ENCODE measurements at regions not wholly inside any gene's neighbourhood (a gene's known extent, or its start where the extent isn't known, plus 50 kb on each side); places are given as distances from the start of the nearest gene placed in this dataset.

- Mint-ChIP-seq H3K27me3 (ENCODE audit: insufficient read depth, unreplicated experiment) (peaks cover 40% of the 10 kb centered on the region), H3K4me3 (ENCODE audit: unreplicated experiment) (no peak overlapping the region), H3K9me3 (ENCODE audit: unreplicated experiment) (no peaks in the 10 kb centered on the region), H3K36me3 (ENCODE audit: insufficient read depth, unreplicated experiment) (no peaks in the 10 kb centered on the region), H3K27ac (ENCODE audit: low read depth, unreplicated experiment) (no peak overlapping the region), H3K4me1 (ENCODE audit: insufficient read depth, unreplicated experiment) (no peaks in the 10 kb centered on the region)
- TF ChIP-seq, protein P1, sequence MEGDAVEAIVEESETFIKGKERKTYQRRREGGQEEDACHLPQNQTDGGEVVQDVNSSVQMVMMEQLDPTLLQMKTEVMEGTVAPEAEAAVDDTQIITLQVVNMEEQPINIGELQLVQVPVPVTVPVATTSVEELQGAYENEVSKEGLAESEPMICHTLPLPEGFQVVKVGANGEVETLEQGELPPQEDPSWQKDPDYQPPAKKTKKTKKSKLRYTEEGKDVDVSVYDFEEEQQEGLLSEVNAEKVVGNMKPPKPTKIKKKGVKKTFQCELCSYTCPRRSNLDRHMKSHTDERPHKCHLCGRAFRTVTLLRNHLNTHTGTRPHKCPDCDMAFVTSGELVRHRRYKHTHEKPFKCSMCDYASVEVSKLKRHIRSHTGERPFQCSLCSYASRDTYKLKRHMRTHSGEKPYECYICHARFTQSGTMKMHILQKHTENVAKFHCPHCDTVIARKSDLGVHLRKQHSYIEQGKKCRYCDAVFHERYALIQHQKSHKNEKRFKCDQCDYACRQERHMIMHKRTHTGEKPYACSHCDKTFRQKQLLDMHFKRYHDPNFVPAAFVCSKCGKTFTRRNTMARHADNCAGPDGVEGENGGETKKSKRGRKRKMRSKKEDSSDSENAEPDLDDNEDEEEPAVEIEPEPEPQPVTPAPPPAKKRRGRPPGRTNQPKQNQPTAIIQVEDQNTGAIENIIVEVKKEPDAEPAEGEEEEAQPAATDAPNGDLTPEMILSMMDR (IDR thresholded peaks at IDR 0.05; ENCODE audit: unreplicated experiment): no peak
- DNase-seq (ENCODE audit: unreplicated experiment): no peak
- ChIA-PET CTCF (no interaction called here), POLR2A (no interaction called here)
- intact Hi-C loops (cut with micrococcal nuclease): no loop called here
- BruUV-seq (replicated peaks): no TSS peak
These were observed 396.5 kb downstream of the RRAGC start for GRCh38 chr1:38463074-38463473.

DNA sequence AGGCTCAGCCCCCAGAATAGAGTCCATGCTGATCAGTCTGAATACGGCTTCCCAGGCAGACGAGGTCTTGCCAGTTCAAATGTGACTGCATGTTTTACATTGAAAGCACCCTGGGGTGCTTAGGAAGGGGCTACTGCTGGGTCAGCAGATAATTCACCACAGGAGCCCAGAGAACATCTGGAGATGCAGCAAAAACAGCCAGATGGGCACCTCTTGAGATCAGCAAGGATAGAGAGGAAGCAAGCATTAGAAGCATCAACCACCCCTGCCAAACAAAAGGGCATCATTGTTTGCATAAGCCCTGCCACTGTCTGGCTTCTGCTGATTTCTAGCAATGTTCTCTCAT, 403.1 kb downstream of the RRAGC start:
- no peak overlapping the region for H3K27ac Mint-ChIP-seq (ENCODE audit: low read depth, unreplicated experiment)
- H3K9me3 Mint-ChIP-seq (ENCODE audit: unreplicated experiment): no peaks in the 10 kb centered on the region
- H3K27me3 Mint-ChIP-seq (ENCODE audit: insufficient read depth, unreplicated experiment): peaks cover 23% of the 10 kb centered on the region
- POLR2A ChIA-PET: no interaction called here
- TF ChIP-seq, protein P1 (IDR thresholded peaks at IDR 0.05; ENCODE audit: unreplicated experiment): no peak
- H3K4me3 Mint-ChIP-seq (ENCODE audit: unreplicated experiment): no peak overlapping the region
- no peak for DNase-seq (ENCODE audit: unreplicated experiment)
- intact Hi-C loops (cut with micrococcal nuclease): no loop called here
- no TSS peak for BruUV-seq (replicated peaks)
- no peaks in the 10 kb centered on the region for H3K4me1 Mint-ChIP-seq (ENCODE audit: insufficient read depth, unreplicated experiment)
- no peaks in the 10 kb centered on the region for H3K36me3 Mint-ChIP-seq (ENCODE audit: insufficient read depth, unreplicated experiment)
- CTCF ChIA-PET: no interaction called here

DNA sequence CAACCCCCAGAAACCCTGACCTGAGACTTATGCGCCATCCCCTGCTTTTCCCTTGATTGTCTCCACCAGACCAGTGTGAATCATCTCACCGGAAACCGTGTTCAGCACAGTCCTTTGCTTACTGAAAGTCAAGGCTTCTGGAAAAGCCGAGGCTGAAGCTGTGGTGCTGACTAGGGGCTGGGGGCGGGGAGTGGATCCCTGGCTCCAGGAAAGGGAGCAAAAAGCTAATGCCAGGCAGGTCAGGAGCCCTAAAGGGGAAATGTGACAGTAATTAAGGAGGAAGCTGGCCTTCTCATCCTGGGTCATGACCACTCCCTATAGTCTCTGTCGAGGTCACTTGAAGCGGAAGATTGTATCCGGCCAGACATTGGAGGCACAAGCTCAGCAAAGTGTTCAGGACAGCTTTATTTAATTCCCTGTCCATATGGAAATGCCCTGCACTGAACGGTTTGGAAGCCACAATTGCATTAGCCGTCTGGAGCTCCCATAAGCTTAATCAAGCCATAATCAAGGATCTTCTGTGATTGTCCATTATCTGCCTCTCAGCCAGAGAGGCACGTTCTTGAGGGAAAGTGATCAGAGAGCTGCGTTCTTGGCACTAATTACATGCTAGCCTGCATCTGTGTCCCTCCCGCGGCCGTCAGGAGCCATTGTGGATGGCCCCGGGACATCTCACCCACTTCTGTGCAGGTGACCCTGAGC, 403.6 kb downstream of the RRAGC start:
- TF ChIP-seq, protein P1 (IDR thresholded peaks at IDR 0.05; ENCODE audit: unreplicated experiment): no peak
- intact Hi-C loops (cut with micrococcal nuclease): no loop called here
- POLR2A ChIA-PET: interaction anchor here (0.6 kb wide), 1 partner anchor 43 kb away, joined by 3 read pairs; no protein-coding TSS in a partner anchor
- Mint-ChIP-seq H3K27me3 (ENCODE audit: insufficient read depth, unreplicated experiment) (peaks cover 23% of the 10 kb centered on the region), H3K4me1 (ENCODE audit: insufficient read depth, unreplicated experiment) (no peaks in the 10 kb centered on the region), H3K36me3 (ENCODE audit: insufficient read depth, unreplicated experiment) (no peaks in the 10 kb centered on the region), H3K4me3 (ENCODE audit: unreplicated experiment) (no peak overlapping the region), H3K9me3 (ENCODE audit: unreplicated experiment) (no peaks in the 10 kb centered on the region), H3K27ac (ENCODE audit: low read depth, unreplicated experiment) (no peak overlapping the region)
- CTCF ChIA-PET: no interaction called here
- no peak for DNase-seq (ENCODE audit: unreplicated experiment)
- BruUV-seq (replicated peaks): no TSS peak

- H3K4me1 Mint-ChIP-seq (ENCODE audit: insufficient read depth, unreplicated experiment): no peaks in the 10 kb centered on the region
- no peaks in the 10 kb centered on the region for H3K36me3 Mint-ChIP-seq (ENCODE audit: insufficient read depth, unreplicated experiment)
- ChIA-PET CTCF (no interaction called here), POLR2A (no interaction called here)
- TF ChIP-seq, protein P1 (IDR thresholded peaks at IDR 0.05; ENCODE audit: unreplicated experiment): no peak
- H3K4me3 Mint-ChIP-seq (ENCODE audit: unreplicated experiment): no peak overlapping the region
- H3K27me3 Mint-ChIP-seq (ENCODE audit: insufficient read depth, unreplicated experiment): peaks cover 14% of the 10 kb centered on the region
- no peak for DNase-seq (ENCODE audit: unreplicated experiment)
- BruUV-seq (replicated peaks): no TSS peak
- intact Hi-C loops (cut with micrococcal nuclease): no loop called here
- no peak overlapping the region for H3K27ac Mint-ChIP-seq (ENCODE audit: low read depth, unreplicated experiment)
- H3K9me3 Mint-ChIP-seq (ENCODE audit: unreplicated experiment): no peaks in the 10 kb centered on the region
These were observed 404.7 kb downstream of the RRAGC start for GRCh38 chr1:38454749-38455441.
